ENCODE measurements at regions not wholly inside any gene's neighbourhood (a gene's known extent, or its start where the extent isn't known, plus 50 kb on each side); places are given as distances from the start of the nearest gene placed in this dataset.

DNA sequence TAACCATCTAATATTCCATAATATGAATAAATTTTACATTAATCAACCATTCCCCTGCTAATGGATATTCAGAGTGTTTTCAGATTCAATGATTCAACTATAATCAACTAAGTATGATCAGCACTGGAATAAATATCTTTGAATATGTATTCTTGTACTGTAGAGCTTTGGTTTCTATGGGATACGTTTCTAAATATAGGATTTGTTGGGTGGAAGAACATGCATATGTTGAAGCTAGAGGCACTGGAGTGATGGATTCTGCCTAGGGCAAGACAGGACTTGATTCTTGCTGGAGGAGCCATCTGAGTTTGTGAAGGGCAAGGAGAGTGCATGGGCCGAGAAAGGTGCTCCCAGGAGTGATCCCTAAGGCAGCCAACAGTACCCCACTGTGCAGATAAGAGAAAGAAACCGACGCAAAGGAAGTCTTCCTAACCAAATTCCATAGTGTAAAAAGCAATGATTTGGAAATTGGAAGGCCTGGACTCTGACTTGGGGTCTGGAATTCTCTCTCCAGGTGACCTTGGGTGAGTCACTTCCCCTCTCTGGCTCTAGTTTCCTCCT lies 418.7 kb downstream of the PREX1 start:
- TF ChIP-seq, protein P1, sequence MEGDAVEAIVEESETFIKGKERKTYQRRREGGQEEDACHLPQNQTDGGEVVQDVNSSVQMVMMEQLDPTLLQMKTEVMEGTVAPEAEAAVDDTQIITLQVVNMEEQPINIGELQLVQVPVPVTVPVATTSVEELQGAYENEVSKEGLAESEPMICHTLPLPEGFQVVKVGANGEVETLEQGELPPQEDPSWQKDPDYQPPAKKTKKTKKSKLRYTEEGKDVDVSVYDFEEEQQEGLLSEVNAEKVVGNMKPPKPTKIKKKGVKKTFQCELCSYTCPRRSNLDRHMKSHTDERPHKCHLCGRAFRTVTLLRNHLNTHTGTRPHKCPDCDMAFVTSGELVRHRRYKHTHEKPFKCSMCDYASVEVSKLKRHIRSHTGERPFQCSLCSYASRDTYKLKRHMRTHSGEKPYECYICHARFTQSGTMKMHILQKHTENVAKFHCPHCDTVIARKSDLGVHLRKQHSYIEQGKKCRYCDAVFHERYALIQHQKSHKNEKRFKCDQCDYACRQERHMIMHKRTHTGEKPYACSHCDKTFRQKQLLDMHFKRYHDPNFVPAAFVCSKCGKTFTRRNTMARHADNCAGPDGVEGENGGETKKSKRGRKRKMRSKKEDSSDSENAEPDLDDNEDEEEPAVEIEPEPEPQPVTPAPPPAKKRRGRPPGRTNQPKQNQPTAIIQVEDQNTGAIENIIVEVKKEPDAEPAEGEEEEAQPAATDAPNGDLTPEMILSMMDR (IDR thresholded peaks at IDR 0.05; ENCODE audit: insufficient read depth, missing control alignments), result no peak
- no peak for FAIRE-seq
- DNase-seq (ENCODE audit: insufficient read length, low spot score), result no peak

DNA sequence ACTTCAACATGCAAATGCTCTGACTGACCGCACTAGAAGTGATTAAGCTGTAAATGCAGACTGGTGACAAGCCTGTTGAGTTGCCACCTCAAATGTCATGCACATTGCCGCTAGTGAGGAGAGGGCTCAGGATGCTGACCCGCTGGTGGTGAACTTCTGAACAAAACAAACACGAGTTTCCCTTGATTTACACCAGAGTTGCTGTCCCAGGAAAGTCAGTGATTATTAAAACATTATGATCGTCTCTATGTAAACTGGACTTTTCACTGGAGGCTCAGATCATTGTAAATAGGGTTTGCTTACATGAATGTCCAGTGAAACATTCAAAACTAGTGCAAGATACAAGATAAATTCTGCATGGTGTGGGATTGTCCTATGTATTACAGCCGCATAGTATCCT lies 420.1 kb downstream of the PREX1 start:
- FAIRE-seq, result no peak
- no peak for DNase-seq (ENCODE audit: insufficient read length, low spot score)
- TF ChIP-seq, protein P1 (IDR thresholded peaks at IDR 0.05; ENCODE audit: insufficient read depth, missing control alignments), result no peak

DNA sequence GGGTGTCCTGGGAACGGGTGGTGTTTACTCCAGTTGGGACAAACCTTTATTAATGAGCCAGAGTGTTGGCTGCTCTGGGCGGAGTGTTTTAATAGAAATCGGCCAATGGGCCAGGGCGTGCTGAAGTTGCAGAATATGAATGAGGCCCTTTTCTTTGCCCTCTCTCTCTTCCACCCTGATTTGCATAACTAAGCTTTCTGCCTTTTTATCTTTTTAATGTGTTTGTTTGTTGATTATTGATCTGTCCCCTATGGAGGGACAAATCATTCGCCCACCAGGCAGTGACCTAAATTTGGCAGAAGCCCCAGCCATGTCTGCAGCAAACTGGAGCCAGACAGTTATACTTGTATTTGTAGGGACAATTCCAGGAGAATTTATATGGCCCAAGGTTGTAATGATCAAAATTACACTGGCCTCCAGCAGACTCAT lies 420.9 kb downstream of the PREX1 start:
- DNase-seq (ENCODE audit: insufficient read length, low spot score), result no peak
- TF ChIP-seq, protein P1 (IDR thresholded peaks at IDR 0.05; ENCODE audit: insufficient read depth, missing control alignments), result no peak
- no peak for FAIRE-seq

DNA sequence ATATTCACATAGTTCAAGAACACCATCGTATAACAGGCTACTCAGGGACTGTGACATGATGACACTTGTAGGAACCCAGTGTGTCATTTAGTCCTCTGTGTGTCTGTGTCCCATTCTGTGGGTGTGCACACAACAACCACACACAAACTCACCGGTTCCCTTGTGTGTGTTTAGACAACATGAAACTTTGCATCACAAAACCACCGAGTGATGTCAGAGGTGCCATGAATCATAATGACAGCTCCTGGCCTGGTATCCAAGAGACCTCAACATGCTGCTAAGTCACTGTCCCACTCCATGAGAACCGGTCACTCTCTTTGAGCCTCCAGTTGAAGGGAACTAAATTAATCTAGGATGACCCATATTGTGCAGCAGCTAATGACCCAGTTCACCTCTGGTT lies 421.3 kb downstream of the PREX1 start:
- TF ChIP-seq, protein P1 (IDR thresholded peaks at IDR 0.05; ENCODE audit: insufficient read depth, missing control alignments), result no peak
- DNase-seq (ENCODE audit: insufficient read length, low spot score) (no peak), FAIRE-seq (no peak)

DNA sequence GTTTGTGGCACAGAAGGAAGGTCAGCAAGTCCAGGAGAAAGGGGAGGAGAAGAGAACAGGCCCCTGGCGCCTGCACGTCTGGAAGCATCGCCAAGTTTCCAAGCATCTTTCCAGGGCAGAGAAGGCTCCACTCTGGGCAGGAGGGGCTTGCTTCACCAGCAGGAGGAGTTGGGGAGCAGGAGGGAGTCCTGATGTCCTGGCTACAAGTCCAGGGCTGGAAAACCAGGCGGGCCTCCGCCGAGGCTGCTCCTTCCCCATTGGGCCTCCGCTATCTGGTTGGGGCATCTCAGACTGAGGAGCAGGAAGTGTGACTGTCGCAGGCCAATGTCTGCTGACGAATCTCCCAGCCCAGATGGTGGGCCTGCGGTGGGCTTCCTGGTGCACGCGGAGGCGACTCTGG lies 421.9 kb downstream of the PREX1 start:
- TF ChIP-seq, protein P1 (IDR thresholded peaks at IDR 0.05; ENCODE audit: insufficient read depth, missing control alignments), result no peak
- DNase-seq (ENCODE audit: insufficient read length, low spot score), result no peak
- no peak for FAIRE-seq

DNA sequence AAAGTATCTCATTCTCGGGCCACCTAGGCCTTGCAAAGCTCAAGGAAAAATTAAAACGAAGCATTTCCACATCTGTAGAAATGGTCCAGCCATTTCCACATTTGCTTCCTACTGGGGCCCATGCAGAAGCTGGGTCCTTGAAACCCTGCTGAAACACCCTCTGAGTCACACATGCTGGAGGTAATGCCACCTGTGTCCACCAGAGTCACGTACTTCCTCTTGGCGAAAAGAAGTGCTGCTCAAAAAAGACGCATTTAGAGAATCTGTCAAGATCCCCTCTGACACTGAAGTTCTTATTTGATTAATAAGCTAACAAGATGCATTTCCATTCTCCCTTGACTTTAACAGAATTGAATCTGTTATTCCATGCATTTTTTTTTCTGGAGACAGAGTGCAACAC lies 423.2 kb downstream of the PREX1 start:
- FAIRE-seq, result no peak
- no peak for DNase-seq (ENCODE audit: insufficient read length, low spot score)
- TF ChIP-seq, protein P1 (IDR thresholded peaks at IDR 0.05; ENCODE audit: insufficient read depth, missing control alignments), result no peak

DNA sequence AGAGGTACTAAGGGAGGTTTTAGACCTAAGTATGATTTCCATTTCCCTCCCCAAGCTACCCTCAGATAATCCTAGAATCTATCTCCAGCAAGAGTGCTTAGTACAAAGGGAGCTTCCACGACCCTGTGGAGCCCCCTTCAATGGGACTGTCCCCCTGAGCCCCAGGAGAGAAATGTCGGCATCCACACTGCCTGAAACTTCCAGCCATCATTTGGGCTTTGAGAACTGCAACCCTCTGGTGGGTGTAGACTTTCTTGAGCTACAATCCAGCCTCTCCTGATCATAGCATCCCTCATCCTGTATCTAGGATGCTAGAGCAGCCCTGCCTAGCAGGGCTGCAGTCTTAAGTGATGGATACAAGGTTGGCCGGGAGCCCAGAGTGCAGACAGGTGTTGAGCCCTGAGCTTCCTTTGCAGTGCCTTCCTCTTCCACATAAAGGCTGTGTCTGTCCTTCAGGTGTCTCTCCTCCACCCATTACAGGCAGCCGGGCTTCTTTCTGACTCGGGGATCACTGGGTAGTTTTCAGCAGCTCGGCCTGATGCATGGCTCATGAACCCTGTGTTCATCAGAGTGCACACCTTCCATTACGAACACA lies 424.5 kb downstream of the PREX1 start:
- DNase-seq (ENCODE audit: insufficient read length, low spot score) (no peak), FAIRE-seq (no peak)
- TF ChIP-seq, protein P1 (IDR thresholded peaks at IDR 0.05; ENCODE audit: insufficient read depth, missing control alignments), result no peak
